Cerebellar nuclear complex (tissue), 1 donor: ENCODE measurements at regions not wholly inside any gene's neighbourhood (a gene's known extent, or its start where the extent isn't known, plus 50 kb on each side); places are given as distances from the start of the nearest gene placed in this dataset.
"Not testable (repeated sequence)": the region's sequence is repeated elsewhere in the genome, so short reads cannot be mapped to it uniquely, and the experiment has no call there.

Source experiments
- DNase-seq, 2 experiments: peaks; one replicate each; lab custom pipeline; 2025; lab: John Stamatoyannopoulos, UW

DNA sequence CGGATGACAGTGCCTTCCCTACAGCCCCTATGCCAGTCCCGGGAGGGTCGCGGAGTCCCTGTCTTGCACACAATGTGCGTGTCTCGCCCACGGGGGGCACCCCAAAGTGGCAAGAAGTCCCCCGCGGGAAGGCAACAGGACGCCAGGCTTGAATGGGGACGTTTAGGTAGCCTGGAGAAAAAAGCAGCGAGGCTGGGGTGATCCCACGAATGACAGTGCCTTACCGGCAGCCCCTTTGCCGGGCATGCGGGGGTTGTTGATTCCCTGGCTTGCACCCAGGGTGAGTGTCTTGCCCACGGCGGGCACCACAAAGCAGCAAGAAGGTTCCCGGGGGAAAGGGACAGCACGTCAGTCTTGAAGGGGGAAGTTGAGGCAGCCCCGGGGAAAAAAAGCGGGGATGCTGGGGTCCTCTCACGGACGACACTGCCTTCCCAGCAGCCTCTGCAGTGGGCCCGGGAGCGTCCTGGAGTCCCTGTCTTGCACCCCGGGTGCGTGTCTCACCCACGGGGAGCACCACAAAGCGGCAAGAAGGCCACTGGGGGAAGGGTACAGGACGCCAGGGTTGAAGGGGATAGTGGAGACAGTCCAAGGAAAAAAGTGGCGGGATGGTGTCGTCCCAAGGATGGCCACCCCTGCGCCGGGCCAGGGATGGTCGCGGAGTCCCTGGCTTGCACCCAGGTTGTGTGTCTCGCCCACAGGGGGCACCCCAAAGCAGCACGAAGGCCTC, 156.8 kb upstream of the ALG10B start:
- no peak for DNase-seq

DNA sequence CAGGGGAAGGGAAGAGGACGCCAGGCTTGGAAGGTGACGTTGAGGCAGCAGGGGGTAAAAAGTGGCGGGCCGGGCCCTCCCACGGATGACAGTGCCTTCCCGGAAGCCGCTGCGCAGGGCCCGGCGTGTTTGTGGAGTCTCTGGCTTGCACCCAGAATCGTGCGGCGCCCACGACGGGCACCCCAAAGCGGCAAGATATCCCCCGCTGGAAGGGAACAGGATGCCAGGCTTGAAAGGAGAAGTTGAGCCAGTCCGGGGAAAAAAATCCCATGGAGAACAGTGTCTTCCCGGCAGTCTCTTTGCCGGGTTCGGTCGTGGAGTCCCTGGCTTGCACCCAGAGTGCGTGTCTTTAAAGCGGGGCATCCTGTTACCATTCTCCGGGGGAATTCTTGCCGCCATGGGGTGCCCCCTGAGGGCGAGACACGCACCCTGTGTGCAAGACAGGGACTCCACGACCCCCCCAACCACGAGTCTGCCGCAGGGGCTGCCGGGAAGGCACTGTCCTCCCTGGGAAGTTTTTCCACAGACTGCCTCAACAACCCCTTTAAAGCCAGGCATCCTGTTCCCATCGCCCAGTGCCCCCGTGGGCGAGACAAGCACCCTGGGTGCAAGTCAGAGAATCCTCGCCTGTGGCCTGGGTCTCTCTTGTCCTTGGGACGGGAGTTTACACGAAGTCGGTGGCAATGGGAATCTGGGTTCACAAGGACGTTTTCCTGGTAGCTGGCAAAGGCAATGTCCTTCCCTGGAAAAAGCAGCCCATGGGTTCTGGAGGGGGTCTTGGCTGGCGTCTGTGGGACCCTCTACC, 156.1 kb upstream of the ALG10B start:
- no peak for DNase-seq

DNA sequence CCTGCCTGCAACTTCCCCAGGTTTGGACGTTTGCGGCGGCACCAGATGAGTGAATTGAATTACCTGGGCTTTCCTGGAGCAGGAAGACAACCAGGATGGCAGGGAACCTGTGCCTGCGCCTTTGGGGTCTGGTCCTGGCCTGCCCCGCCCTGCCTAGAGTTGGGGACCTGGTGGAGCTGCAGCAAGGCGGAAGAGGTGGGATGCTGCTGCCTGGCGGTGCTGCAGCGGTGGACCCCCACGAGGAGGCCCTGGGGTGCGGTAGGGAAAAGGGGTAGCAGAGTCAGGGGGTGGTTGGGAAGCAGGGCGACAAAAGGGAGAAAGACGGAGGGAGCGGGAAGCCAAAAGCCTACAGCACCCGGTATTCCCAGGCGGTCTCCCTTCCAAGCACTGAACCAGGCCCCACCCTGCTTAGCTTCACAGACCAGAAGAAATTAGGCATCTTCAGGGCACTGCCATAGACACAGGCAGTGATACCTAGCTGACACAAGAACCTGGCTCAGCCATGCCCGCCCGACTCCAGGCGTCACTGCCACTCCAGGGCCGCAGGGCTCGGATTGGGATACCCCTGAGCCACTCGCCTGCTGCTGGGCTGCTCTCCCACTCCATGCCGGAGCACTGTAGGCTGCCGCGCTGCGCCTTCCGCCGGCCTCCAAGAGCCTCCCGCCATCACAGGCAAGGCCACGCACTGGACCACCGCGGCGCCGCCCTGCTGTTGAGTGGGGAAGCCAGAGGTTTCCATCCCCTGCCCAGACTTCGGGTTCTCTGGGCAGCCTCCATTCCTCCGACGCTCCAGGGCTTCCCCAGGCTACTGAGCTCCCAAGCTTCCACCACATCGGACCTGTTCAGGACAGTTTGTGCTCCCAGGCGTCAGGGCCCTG, 155.2 kb upstream of the ALG10B start:
- DNase-seq = no peak

DNA sequence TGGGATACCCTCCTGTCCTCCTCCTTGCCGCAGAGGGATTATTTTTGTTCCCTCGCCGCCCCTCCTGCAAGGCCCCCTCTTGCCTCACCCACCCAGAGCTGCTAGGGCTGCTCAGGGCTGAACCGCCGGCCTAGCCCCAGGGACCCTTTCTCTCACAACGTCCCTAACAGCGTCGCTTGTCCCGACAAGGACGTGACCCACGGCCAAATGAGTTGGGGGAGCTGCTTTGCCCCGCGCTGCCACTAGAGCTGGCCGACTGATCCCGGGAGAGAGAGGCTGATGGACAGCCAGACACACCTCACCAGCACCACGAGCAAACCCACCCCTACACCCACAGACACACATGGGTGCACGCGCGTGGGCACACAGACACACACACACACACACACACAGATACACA, 154.6 kb upstream of the ALG10B start:
- no peak for DNase-seq

DNA sequence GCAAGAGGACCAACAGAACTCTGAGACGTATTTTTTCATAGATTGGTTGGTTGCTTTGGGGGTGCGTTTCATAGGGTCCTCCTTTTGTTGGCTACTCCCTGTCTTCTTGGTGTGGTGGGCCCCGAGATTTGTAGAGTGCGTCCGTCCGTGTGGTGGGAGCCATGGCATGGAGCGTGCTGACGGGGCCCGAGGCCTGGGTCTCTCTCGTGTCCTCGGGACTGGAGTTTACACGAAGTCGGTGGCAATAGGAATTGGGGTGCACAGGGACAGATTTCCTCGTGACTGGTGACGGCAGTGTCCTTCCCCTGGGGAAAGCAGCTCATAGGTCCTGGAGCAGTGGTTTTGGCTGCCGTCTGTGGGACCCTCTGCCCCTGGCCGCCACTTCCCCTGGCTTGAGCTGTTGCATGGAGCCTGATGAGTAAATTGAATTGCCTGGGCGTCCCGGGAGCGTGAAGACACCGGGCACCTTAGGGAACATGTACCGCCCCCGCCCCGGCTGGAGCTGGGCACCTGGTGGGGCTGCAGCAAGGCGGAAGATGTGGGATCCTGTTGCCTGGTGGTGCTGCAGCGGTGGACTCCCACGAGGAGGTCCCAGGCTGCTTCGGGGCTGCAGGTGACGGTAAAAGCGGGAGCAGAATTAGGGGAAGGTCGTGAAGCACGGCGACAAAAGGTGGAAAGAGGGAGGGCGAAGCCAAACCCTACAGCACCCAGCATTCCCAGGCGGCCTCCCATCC, 153.7 kb upstream of the ALG10B start:
- no peak for DNase-seq

DNA sequence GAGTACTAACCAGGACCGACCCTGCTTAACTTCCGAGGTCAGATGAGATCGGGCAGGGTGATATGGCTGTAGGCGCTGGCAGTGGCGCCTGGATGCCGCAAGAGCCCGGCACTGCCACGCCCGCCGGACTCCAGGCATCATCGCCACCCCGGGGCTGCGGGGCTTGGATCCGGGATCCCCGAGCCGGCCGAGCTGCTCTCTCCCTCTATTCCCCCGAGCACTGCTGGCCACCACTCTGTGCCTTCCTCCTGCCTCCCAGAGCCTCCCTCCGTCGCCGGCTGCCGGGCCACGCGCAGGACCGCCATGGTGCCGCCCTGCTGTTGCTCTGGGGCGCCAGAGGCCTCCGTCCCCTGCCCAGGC, 153.2 kb upstream of the ALG10B start:
- DNase-seq = no peak

DNA sequence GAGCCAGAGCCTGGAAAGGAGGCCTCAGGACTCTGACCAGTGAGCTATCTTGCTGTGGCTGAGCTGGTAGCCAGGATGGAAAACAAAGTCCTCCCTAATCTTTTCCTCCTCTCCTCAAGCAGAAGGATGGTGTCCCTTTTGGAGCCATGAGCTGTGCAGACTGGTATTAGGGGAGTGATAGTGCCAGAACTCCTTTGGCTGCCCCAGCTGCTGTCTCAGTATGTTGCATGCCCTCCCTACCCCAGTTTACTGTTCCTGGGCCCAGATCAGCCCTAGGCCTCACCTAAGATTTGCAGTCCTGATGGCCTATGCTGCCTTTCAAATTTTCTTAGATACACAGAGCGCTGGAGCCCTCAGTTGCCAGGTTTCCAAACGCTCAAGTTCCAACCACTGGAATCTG, 150.3 kb upstream of the ALG10B start:
- DNase-seq = no peak

DNA sequence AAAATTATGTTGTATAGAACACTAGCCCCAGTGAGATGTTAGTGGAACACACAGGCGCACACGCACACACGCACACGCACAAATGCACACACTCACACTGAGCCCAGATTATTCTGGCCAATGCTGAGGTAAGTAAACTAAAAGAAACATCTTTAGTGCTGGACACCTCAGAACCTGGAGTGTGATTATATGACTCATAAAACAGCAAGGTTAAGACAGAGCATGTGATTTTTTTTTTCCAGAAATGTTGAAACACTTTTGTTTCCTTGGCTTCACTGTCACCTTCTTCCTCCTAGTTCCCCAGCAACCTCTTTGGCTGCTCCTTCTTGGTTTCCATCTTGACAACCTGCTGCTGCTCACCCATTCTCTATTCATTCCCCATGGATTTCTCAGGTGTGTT, 141.0 kb upstream of the ALG10B start:
- DNase-seq = no peak

DNA sequence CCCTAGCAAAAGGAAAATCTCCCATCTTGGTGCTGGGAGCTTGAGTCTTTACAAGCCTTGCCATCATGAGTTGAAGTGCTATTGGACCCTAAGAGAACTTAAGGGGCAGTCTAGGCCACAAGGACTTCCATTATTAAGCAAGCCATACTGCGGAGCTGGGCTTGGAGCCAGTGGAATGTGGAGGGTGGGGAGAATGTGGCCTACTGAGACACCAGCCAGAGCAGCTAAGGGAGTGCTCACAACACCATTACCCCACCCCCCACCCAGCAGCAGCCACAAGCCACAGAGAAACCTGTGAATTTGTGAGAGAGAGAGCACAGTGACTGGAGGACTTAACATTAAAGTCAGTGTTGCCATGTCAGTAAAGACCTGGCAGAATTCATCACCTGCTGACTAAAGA, 133.0 kb upstream of the ALG10B start:
- DNase-seq = not testable (repeated sequence)

DNA sequence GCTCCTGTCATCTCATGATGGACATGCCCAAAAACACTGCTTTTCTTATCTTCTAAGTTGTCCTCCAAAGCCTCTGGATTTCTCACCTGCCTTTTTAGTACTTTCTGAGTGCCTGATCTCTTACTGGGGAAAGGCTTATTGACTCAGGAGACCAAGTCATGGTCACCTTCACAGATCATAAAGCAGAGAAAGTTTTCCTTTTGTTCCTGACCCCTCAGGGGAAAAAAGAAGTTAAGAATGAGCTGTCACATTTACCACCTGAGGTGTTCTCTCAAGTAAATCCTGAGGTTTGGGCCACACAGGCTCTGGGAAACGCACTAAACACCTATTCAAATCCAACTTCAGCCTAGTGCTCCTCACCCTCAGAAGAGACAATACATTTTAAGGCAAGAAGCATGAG, 119.3 kb upstream of the ALG10B start:
- DNase-seq = not testable (repeated sequence)

DNA sequence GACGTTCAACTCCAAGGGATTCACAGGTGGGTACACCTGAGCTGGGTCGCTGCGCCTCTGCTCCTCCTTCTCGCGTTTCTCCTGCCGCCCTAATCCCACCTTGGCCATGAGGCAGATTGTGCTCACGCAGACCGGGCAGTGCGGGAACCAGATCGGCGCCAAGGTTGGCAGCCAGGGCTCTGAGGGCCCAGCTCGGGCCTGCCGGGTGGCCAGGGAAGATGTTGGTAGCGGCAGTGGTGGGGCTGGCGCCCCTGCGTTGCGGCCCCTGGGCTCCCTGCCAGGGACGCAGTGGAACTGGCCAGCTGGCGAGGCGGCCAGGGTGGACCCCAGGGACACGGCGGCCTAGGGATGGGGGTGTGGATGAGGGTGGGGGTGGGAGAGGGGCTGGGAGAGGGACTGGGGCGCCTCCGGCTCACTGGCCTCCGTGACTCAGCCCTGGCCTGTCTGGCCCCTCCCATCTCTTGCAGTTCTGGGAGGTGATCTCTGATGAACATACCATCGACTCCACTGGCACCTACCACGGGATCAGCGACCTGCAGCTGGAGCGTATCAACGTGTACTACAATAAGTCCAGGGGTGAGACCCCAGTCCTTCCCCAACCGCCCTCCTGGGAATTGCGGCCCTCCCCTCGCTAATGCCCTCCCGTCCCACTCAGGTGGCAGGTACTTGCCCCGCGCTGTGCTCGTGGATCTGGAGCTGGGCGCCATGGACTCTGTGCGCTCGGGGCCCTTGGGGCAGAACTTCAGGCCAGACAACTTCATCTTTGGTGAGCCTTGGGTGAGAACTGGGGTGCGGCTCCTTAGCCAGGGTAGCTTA, 114.9 kb upstream of the ALG10B start:
- no peak for DNase-seq

DNA sequence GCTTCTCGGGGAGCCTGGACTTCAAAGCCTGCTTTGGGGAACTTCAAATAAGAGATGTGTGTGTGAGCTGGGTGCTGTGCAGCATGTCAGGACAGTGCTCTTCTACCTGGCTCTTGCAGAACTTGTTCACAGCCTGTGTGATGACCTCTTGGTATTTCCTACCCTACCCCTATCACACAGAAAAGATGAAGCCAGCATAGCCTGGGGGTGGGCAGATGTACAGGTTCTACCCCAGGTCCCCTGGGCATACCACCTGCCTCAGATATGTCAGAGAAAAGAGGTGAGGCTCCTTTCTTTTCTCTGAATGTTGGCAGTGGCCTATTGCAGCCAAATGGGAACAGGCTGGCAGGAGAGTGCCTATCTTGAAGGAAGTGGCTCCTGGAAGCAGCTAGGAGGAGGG, 111.7 kb upstream of the ALG10B start:
- DNase-seq = no peak

DNA sequence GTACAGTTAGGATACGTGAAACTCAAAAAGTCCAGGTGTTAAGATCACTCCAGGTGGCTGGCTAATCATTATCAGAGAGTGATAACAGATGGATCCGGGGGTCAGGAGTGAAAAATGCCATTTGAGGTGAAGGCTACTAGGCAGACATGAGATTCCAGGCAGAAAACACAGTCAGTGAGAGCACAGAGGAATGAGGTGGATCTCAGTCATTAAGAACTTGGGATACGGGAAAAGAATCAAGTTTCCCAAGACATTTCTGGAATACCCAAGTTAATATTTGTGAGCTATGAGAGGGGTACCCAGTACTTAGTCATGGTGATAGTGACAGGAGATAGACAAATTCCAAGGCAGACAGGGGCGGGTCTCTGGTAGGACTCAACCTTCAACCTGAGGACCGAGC, 94.6 kb upstream of the ALG10B start:
- DNase-seq = no peak

DNA sequence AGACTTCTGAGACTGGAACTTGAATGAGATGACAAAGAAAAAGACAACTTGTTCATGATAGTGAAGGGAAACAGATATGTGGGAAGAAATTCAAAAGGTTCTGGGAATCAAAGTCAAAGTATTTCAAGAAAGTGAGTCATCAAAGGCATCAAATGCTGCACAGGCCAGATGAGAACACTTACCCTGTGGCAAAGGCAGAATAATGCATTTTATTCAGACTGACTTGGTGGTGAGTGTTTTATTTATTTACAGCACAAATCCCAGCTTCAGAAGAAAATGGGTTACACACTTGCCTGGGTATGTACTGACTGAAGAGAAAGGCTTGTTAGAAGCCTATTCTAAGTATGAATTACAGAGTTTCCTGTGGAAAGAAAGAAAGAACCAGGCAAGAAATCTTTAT, 78.2 kb upstream of the ALG10B start:
- DNase-seq = not testable (repeated sequence)

DNA sequence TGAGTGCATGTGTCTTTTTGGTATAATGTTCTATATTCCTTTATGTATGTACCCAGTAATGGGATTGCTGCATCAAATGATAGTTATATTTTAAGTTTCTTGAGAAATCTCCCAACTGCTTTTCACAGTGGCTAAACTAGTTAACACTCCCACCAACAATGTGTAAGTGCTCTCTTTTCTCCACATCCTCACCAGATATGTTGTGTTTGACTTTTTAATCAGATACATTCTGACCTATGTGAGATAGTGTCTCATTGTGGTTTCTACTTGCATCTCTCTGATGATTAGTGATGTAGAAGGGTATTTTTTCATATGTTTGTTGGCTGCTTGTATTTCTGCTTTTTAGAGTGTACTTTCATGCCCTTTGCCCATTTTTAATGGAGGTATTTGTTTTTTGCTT, 62.8 kb upstream of the ALG10B start:
- DNase-seq = no peak

DNA sequence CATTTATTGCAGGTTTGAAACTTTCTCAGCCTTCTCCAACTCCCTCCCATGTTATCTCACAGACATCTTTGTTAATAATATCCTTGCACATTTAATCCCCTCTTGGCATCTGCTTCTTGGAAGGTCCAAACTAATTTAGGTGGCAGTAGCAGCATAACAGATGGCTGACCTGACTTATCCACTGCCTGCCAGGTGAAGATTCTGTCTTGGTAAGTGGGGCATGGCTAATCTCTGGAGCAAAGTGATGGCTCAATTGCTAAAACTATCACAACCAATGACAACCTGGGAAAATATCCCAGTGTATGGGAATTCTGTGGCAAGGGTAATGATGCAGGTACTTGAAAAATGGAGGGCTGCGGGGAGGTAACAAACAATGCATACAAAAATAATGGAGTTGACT, 58.2 kb upstream of the ALG10B start:
- no peak for DNase-seq
